Fibroblast of the conjunctiva (primary cell): ENCODE measurements at regions not wholly inside any gene's neighbourhood (a gene's known extent, or its start where the extent isn't known, plus 50 kb on each side); places are given as distances from the start of the nearest gene placed in this dataset.
"Not testable (repeated sequence)": the region's sequence is repeated elsewhere in the genome, so short reads cannot be mapped to it uniquely, and the experiment has no call there.

Experiments
- DNase-seq: peaks from one replicate; pipeline ENCODE4 v3.0.0-alpha.2; 2010; ENCODE audit warnings: low read depth

DNA sequence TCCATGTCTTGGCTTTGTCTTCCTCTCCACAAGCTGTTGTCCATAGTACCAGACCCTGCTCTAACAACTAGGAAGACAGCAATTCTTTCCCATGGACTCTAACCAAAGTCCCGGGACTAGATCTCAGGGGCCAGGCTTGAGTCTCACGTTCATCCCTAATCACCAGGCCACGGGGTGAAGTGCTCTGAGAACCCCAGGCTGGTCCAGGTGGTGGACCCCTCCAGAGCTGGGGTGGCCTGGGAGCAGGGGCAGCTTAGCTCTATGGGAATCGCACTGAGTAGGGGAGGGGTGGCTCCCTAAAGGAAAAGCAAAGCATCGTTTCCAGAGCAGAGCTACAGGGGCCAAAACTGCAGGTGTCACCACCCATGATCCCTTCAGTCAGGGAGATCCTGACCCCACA is 150.9 kb downstream of the TPRA1 start:
- no peak for DNase-seq

DNA sequence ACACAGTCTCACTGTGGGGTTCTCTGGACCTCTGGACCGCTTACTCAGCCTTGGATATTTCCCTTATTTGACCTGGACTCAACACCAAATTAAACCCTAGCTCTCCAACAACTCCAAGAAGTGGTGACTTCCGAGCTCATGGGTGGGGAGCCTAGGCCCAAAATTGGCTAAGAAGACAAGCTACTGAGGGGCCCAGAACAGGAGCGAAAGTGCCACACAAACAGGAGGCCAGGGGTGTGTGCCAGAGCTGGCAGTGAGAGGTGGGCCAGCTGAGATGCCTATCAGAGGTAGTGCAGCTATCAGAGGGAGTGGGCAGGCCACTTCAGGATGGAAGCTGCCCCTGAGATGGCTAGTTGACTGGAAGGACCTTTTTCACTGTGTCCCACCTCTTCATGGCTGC is 151.1 kb upstream of the PRR20G start:
- DNase-seq = no peak

DNA sequence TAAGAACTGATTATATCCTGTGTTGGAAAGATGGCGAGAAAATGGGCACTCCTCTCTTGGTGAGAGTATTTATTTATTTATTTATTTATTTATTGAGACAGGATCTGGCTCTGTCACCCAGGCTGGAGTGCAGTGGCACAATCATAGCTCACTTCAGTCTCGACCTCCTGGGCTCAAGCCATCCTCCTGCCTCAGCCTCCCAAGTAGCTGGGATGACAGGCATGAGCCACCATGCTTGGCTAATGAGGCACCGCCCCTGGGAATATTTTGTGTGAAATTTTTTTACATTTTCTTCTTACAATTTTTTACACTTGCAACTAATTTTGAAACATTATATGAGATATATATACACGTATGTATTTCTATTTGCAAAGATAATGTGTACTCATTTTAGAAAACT is 150.5 kb upstream of the PRR20G start:
- DNase-seq = no peak

DNA sequence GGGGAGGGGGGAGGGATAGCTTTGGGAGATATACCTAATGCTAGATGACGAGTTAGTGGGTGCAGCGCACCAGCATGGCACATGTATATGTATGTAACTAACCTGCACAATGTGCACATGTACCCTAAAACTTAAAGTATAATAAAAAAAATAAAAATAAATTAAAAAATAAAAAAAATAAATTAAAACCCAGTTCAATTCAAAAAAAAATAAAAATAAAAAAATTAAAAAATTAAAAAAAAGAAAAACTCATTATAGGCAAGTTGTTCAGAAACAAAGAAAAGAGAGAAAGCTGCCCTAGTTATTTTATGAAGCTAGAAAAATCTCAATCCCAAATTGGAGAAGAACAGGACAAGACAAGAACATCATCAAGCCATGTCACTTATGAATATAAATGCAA is 147.5 kb upstream of the PRR20G start:
- DNase-seq = not testable (repeated sequence)

DNA sequence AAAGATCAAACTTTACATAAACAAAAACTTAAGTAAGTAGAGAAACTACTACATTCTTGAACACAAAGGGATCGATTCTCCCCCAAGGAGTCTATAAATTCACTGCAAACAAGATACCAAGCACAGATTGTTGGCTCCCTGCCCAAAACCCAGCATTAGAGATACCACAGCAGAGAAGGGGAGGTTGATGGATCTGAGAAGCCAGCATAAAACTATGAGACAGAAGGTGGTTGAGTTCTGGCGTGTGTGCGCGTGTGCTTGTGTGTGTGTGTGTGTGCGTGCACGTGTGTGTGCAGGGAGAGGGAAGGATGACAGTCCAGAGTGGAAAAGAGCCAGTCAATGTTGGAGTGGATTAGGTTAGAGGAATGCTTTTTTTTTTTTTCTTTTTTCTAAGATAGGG is 143.2 kb upstream of the PRR20G start:
- DNase-seq = no peak

DNA sequence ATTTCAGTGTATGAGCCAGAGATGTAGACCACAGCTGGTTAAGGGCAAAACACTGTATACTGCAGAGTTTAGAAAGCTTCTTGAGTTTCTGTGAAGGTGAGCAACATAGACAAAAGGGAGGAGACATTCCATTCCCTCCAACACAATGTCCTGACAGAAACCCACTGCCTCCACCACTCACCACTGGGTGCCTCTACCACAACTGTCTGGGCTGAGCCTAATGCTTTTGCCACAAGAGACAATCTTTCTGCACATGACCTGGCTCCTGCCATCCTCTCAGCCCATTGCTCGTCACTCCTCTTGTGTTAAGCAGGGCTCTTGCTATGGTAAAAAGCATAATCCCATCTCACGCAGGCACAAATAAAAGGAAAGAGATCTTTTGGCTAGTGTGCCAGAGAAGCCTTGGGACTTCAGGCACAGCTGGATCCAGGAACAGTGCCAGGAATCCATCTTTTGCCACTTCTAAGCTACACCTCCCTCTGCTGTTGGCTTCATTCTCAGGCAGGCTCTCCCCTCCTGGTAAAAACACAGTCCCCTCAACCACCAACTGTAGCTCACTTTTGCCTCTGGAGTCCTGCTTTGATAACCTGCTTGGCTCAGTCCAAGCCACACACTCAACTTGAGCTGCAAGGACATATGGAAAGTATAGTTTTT is 140.6 kb upstream of the PRR20G start:
- DNase-seq = no peak

DNA sequence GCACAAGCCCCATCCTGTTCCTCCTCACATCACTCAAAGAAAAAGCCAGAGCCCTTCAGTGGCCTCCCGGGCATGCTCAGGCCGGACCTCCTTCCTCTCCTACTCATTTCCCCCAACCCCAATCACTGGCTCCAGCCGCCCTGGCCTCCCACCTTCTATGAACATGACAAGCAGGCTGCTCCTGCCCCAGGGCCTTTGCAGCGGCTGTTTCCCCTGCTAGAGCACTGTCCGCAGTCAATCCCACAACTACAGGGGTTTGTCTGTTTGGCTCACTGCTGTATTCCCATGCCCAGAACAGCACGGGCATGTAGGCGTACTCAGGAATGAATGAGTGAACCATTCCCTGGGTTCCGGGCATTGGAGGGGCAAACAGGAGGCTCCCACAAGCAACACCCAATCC is 139.8 kb upstream of the PRR20G start:
- DNase-seq = no peak

DNA sequence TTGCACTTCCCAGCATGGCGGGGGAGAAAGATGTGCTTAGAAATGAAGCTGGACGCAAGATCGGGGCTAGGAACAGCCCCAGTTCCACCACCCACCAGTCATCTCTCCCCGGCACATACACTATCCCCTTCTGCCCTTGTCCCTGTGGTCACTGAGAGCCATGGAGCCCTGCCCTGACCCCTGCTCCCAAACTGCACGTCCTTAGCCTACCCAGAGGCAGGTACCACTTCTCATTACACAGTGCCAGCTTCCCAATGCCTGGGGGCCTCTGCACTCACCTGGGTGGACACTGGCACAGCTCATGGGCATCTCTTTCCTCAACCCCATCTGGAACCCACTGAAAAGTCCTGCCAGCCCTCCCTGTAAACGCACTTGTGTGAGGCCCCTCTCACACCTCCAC is 139.3 kb upstream of the PRR20G start:
- no peak for DNase-seq

DNA sequence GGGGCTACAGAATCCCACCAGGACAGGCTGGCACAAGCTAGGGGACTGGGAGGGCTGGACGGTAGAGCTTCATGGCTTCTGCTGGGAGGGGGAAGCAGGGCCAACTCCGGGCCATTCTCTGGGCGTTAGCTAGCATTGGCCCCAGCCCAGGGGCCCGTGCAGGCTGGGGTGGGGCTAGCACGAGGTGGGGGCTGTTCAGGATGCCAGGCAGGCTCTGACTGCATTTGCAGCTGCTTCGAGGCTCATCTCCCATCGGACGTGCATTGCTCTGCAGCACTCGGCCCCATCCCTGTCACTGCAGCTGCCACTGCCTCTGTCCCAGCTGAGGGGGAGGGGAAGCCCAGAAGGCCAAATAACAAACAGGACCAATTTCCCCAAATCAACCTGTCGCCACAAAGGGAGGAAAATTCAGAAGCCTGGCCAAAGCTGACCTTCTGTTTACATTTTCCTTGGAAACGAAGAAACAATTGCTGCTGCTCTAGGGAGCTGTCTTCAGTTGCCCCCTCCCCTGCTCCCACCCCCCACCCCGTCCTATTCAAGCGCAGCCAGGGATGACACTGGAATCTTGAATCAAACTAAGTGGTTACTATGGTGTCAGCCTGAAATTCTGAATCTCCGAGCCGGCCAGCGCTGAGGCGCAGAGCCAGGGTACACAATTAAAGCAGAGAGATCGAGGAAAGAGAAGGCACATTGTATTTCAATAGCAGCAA is 138.8 kb upstream of the PRR20G start:
- no peak for DNase-seq

DNA sequence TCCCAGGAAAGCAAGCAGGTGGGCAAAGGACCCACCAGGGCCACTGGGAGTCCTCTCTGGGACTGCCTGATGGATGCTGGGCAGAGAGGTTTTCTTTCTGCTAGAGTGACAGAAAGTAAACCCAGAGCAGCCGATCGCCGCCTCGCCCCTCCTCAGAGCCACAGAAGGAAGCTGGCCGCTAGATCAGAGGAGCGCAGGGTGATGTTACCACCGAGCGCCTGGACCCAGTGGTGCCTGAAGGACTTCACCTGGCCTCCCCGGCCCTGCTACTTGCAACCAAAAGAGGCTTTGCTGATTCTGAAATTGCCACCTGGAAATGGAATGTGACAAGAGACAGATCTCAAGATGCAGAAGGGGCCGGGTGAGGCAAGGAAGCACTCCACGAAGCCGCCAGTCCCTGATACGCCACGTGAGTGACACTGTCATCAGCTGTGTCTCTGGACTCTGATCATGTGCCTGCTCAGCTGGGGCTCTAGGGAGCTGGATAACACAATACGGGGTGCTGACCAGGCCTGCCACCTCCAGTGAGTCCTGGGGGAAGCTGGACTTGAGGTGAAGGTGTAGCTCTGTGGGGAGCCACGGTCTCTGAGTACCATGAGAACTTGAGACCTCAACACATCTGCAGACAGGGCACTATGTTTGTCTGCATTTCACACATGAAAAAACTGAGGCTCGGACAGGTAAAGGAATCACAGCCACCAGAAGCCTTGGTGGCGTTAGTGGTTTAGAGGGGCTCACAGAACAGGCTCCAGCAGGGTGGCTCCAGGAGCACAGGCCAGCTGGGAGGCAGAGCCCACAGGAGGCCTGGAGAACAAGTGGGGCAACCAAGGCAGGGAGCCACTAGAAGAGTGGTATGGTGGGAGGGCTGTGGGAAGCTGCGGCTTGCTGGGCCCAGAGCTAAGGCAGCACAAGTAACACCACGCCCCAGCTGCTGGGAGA is 137.9 kb upstream of the PRR20G start:
- no peak for DNase-seq

DNA sequence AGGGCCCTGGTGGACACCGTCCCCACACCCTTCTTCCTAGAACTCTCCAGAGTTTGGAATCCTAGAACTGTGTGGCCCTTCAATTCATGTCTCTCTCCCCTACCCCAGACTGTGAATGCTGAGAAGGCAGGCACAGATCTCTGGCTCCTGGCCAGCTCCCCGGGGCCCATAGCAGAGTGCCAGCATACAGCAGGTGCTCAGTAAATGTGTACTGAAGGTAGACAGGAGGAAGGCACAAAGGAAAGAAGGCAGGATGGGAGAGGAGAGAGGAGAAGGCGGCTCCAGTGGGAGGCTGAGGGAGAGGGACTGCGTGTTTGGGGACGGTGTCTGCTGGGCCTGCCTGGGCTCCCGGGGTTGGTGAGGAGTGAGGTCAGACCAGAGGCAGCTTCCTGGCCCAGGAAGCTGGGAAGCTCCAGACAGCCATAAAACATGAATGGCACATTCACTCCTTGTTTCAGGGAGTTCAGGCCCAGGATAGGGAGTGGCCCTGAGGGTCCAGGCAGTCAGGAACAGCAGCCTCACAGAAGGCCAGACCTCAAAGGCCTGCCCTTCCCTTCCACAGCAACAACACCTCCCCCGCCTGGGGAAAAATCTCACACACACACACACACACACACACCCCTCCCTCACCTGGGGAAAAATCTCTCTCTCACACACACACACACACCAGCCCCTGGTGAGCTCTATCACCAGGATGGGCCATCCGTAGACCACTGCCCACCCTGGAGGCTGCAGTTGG is 137.1 kb upstream of the PRR20G start:
- DNase-seq = no peak

DNA sequence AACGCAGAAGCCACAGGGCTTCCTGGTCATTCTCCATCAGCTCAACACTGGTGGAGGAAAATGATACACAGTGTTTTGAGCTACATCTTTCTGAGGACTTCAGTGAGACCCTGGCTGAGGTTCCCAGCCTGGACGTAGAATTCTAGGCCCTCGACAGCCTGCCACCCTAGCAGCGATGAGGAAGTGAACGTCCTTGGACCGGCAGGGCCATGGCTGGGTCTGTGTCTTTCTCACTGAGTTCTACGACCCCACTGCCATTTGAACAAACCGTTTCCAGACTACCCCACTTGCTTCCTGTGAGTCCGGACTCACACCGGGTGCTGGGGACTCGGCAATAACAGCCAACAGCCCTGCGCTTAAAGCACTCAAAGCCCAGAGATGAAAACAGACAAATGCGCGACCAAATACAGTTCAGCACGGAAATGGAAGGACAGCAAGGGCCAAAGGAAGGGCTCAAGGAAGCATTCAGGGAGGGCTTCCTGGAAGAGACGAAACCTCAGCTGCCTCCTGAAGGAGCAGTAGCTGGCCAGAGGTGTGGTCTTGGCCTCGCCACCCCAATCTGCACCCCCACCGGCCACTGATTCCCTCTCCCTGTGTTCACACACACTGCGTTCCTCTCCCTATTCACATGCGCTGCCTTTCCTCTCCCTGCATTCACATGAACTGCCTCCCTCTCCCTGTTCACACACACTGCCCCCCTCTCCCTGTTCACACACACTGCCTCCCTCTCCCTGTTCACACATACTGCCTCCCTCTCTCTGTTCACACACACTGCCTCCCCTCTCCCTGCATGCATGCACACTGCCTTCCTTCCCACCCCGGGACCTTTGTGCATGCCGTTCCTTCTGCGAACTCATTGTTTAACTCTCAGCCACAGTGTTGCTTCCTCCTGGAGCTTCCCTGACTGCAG is 136.3 kb upstream of the PRR20G start:
- no peak for DNase-seq

DNA sequence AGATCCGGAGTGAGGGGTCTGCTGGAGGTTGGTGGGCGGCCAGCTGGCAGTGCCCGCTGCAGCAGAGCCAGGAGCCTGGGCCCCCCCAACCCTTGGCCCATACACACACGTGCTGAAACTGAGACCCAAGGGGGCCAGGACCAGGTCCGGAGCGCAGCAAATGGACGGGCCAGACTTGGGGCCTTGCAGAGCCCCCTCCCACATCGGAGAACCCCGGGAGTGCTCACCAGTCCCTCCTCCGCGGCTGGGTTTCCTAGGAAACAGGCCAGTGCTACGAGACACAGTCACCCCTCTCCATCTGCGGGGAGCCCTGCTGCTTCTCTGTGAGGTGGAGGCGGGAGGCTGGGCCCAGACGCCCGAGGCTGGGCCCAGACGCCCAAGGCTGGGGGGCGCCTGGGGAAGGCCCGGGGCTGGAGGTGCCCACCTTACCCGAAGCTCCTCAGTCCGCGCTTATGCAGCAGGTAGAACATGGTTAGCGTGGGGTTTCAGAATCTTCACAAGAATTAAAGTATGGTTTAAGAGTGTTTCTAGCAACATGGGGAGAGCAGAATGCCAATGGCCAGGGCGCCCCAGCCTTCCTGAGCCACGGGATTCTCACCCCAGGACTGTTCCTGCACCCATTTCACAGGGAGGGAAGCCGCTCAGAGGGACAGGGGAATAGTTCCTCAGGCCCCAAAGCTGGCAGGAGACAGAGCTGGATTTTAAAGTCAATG is 135.0 kb upstream of the PRR20G start:
- DNase-seq = no peak

DNA sequence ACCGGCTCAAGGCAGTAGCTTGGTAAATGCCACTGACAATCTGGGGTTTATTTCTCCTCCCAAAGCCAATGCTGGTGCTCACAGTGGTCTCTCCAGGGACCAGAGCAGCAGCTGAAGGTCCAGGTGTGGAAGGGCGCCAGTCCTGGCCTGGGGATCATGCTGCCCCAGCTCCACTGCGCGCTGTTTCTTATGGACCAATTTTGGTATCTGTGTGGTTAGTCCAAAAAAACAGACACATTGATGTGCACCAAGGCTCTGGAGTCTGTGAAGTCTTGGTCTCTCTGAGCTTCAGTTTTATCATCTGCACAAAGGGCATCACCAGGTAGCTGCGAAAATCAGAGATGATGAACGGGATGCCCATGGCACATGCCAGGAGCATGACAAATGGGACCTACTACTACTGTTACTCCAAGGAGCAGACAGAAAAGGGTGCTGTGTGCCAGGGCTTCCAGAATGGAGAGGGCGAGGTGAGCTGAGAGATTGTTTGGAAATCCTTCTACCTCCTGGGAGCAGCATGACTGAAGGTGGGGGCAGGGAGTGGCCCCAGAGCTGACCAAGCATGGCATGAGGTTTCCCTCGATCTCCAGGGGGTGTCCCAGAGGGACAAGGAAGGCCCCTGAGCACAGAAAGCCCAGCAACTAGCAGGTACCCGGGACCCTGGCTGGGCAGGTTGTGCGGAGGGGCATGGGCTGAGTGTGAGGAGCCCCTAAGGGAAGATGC is 134.3 kb upstream of the PRR20G start:
- no peak for DNase-seq

DNA sequence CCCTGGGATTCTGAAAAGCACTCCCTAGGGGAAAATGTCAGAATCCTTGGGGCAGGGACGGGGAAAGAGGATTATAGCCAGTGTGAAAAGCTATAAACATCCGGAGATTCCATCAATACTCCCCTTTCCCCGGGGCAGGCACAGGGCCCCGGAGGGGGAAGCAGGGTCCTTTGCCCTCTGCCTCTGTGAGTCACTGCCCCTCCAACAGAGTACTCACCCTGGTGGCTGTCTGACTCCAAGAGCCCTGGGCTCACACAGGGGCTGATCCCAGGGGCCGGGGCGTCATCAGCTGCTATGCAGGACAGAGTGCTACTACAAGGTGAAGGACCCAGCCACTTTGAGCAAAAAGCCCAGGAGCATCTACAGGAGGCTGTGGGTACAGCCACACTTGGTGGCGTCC is 133.0 kb upstream of the PRR20G start:
- no peak for DNase-seq

DNA sequence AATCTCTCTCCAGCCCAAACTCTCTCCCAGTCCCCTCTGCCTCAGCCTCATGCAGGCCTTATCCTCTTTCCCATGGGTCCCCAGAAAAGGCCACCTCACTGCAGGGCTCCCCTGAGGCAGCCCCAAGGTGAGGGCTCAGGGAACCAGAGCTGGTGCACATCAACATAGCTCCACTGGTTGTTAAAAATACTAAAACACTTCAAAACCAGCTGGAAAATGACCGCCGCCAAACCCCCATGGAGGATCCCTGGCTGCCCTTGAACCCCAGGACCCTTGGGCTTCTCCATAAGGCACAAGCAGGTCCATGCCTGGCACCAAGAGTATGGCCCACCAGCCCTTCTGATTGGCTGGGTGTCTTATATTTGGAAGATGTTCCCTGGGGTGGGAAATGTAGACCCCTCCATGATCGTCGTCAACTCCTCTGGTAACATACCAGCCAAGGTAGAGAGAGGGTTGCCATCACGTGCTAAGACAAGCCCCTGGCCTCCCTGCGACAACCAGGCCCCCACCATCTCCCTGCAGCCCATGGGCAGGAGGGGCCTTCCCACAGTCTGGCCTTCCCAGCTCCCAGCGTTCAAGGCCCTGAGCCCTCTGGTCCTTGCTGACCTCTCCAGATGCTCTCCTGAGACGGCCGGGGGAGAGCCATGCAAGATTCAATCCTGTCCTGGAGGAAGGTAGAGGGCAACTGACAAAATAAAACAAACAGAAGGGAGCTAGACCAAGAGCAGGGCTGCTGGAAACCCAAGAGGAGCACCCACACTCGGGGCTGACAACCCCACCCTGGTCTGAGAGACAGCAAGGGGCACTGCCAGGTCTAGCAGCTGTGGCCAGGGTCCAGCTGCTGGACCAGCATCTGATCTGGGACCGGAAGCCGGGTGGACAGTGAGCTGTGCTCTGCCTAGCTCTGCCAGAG is 132.1 kb upstream of the PRR20G start:
- no peak for DNase-seq

DNA sequence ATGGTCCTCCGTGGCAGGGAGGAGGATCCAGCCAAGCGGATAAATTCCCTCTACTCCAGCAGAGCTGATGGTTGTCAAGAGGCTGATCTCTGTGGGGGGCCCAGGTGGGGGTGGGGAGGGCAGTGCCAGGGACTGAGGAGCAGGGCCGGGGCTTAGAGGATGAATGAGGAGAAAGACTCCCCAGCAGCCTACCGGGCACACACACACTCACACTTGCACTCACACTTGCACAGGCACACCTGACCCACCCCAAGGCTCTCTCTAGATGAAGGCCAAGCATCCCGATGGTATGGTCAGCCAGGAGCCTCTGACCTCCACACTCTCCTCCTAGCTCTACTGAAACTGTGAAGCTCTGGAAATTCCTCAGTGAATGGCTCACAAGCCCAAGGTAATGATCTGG is 131.3 kb upstream of the PRR20G start:
- DNase-seq = no peak

DNA sequence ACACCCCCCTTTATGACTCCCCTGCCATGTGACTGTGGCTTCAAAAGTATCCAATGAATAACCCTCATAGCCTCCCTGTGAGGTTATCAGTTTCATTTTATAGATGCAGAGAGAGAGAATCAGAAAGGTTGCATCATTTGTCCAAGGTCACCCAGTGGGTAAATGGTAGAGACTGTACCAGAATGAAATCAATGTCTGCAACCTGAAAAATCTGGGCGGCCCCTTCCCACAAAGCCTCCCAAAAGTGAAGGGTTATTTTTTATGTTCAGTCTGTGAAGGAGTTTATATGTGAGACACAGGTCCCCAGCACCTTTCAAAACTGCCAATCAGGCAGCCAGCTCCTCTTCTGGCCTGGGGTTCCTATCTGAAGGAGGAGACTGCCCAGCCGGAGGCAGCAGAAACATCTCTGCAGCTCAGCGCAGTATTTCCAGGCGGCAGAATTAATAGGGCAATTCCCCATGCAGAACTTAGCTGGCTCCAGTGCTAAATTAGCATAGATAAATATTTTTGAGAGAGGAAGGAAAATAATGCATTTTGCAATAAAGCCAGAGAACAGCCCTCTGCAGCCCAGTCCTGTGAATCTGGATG is 130.8 kb upstream of the PRR20G start:
- DNase-seq = no peak
